Natural killer cell treated with Interleukin-12 subunit alpha and Interleukin-12 subunit beta and Interleukin-15 and Interleukin-18, amount 100 ng/mL, for 72 hours (primary cell): ENCODE measurements at regions not wholly inside any gene's neighbourhood (a gene's known extent, or its start where the extent isn't known, plus 50 kb on each side); places are given as distances from the start of the nearest gene placed in this dataset.
A peak's percentile ranks its signal among the peaks of the same experiment; 100 is the strongest.

Experiments
- ATAC-seq, 2 donors: fragments of 150-1000 bp; cut with Tn5 transposase in 1 of 2; sonication (Bioruptor Pico), chemical (Tn5 transposase) in 1 of 2; 2 replicates each; pipeline ENCODE4 v1.10.0; 2021
- DNase-seq: peaks from one replicate; pipeline ENCODE4 v3.0.0; 2022; ENCODE audit warnings: low spot score
- H3K27ac Mint-ChIP-seq, 2 donors: 1 replicate in 1 of 2; 2 replicates in 1 of 2; pipeline ENCODE4 v1.8.0; 2022; ENCODE audit warnings: mixed read lengths in 2 of 2, mild to moderate bottlenecking in 1 of 2, moderate library complexity in 1 of 2
- H3K27me3 Mint-ChIP-seq, 2 donors: 1 replicate in 1 of 2; 2 replicates in 1 of 2; pipeline ENCODE4 v1.8.0; 2022; ENCODE audit warnings: mixed read lengths in 2 of 2
- H3K36me3 Mint-ChIP-seq: one replicate; pipeline ENCODE4 v1.8.0; 2022; ENCODE audit warnings: mixed read lengths
- H3K4me1 Mint-ChIP-seq, 2 donors: 1 replicate in 1 of 2; 2 replicates in 1 of 2; pipeline ENCODE4 v1.8.0; 2022; ENCODE audit warnings: low read depth in 2 of 2, mixed read lengths in 2 of 2, mild to moderate bottlenecking in 1 of 2
- H3K4me3 Mint-ChIP-seq: one replicate; pipeline ENCODE4 v1.8.0; 2022; ENCODE audit warnings: mixed read lengths
- H3K9me3 Mint-ChIP-seq: 2 replicates; pipeline ENCODE4 v1.8.0; 2022; ENCODE audit warnings: mixed read lengths

DNA sequence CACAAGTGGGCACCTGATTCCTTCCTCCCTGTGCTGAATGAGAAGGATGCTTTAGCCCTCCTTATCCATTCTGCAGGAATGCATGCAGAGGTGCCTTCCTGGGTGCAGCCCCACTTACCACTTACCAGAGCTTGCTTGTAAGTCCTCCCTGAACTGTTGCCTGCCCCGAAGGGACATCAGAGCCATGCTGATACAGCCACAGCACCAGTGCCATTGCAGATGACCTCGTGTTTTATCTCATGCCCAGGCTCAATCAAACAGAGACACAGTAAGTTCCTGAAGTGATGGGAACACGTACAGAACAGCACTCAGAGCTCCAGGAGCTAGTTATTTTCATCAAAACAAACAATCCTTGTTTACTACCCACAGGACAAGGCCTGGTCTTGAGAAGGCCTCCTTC lies 81.9 kb downstream of the ATP1A1 start:
- ATAC-seq (no peak), DNase-seq (no peak)
- no peaks in the 10 kb centered on the region for H3K36me3 Mint-ChIP-seq
- H3K27ac Mint-ChIP-seq: no peak overlapping the region
- H3K4me3 Mint-ChIP-seq: no peak overlapping the region
- H3K9me3 Mint-ChIP-seq: no peaks in the 10 kb centered on the region
- H3K4me1 Mint-ChIP-seq: no peaks in the 10 kb centered on the region
- H3K27me3 Mint-ChIP-seq: no peaks in the 10 kb centered on the region

DNA sequence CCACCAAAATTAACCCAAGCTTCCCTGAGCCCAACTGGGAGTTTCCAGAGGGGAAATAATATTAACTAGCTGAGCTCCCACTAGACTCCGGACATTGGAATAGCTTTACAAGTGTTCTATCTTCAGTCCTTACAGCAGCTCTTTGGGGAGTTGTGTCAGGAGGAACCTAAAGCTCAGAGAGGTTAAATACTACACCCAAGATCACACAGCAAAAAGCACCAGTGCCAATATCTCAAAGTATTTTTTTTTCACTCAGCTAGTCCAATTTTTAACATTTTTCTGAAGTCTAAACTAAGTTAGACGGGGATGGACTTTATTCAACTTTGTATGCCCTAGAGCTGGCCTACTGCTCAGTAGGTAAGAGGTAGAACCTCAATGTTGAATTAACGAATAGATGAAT lies 82.5 kb downstream of the ATP1A1 start:
- H3K27ac Mint-ChIP-seq: no peak overlapping the region
- H3K36me3 Mint-ChIP-seq: no peaks in the 10 kb centered on the region
- ATAC-seq: no peak
- no peak for DNase-seq
- H3K27me3 Mint-ChIP-seq: no peaks in the 10 kb centered on the region
- H3K9me3 Mint-ChIP-seq: no peaks in the 10 kb centered on the region
- H3K4me3 Mint-ChIP-seq: no peak overlapping the region
- no peaks in the 10 kb centered on the region for H3K4me1 Mint-ChIP-seq

DNA sequence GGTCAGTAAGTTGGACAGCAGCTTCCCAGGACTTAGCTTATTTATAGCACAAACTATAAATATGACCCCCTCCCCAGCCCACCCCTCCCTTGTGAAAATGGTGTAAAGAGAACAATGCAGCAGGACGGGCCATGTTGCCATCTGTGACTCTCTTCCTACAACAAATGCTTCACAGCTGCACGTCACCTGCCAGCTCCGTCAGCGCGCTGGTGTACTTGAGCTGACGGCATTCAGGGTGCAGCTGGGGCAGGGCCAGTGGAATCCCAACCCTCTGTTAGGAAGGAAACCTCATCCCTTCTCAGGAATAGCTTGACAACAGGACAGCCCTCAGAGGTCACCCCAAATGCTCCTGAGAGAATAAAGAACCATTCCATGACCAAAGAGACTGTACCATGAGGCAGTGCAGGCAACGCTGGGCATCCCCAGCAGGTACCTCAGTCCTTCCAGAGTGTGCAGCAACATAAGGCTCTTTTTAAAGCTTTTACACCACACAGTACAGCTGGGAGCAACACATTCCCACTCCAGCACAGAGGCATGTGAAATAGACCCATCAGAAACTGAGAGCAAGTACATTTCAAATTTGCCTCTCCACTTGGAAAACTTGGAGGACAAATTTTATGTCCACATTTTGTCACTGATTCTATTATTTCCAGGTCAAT lies 85.0 kb downstream of the ATP1A1 start:
- no peaks in the 10 kb centered on the region for H3K4me1 Mint-ChIP-seq
- ATAC-seq (no peak), DNase-seq (no peak)
- no peaks in the 10 kb centered on the region for H3K36me3 Mint-ChIP-seq
- H3K4me3 Mint-ChIP-seq: no peak overlapping the region
- H3K27me3 Mint-ChIP-seq: peaks cover 0 to 2% of the 10 kb centered on the region in 2 donors
- H3K9me3 Mint-ChIP-seq: no peaks in the 10 kb centered on the region
- no peak overlapping the region for H3K27ac Mint-ChIP-seq

DNA sequence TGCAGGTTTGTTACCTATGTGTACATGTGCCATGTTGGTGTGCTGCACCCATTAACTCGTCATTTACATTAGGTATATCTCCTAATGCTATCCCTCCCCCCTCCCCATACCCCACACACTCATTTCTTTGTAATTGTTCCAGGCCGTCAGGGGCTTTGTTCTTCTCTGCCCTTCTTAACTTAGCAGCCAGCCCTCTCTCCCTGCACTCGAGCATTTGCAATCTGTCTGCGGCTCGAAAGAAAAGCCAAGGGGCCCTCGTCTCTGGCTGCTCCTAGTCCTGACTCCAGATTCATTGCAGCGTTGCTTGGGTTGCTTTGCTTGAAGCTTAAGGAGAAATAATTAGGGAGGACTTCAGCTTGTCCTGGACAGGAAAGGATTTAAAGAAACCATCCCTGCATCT lies 85.7 kb downstream of the ATP1A1 start:
- H3K9me3 Mint-ChIP-seq: no peaks in the 10 kb centered on the region
- no peak for DNase-seq
- H3K36me3 Mint-ChIP-seq: no peaks in the 10 kb centered on the region
- peaks cover 0 to 2% of the 10 kb centered on the region in 2 donors for H3K27me3 Mint-ChIP-seq
- ATAC-seq: no peak
- no peak overlapping the region for H3K27ac Mint-ChIP-seq
- no peak overlapping the region for H3K4me3 Mint-ChIP-seq
- H3K4me1 Mint-ChIP-seq: no peaks in the 10 kb centered on the region

DNA sequence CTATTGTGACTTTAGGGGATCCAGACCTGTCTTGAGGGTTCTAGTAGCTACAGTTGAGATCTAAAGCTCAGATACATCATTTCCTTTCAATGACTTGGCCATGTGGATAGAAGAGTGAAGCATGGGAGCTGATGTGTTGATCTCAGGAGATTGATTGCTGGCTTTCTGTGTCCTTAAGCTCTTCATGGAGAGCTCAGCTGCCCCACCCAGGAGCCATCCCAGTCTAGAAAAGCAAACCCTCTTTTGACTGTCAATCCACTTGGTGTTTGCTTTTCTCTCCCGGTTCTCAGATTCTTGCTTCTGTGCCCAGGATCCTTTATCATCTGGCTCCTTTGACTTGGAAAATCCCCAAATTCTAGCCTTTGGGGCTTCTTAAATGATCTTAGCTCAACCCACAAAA lies 87.2 kb downstream of the ATP1A1 start:
- H3K27ac Mint-ChIP-seq: no peak overlapping the region
- H3K27me3 Mint-ChIP-seq: peaks cover 0 to 4% of the 10 kb centered on the region in 2 donors
- H3K4me1 Mint-ChIP-seq: no peaks in the 10 kb centered on the region
- no peak overlapping the region for H3K4me3 Mint-ChIP-seq
- DNase-seq (no peak), ATAC-seq (no peak)
- no peaks in the 10 kb centered on the region for H3K36me3 Mint-ChIP-seq
- H3K9me3 Mint-ChIP-seq: no peaks in the 10 kb centered on the region

DNA sequence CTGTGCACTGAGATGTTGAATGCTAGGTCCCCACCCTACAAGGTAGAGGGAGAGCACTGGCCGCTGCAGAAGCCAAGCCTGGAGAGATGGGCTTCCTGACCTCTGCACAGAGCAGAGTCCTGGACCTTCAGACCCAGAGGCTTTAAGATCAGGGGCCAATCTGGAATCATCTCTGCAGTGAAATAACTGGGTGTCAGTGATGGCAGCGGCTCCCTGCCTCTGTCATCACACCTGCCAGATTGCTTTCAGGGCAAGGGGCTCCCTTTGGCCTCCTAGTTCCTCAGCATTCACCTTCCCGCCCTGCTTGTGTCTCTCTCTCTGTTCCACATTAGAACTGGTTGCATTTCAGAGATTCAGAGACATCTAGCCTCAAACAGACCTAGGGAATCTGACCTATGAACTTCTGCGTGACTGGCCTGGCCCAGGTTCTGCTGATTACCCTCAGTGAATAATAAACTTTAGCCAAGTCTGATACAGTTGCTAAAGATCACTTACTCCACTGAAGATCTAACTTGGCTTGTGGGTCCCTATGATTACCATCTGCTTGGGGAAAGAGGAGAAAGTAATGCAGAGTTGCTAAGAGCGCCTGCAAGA lies 87.8 kb downstream of the ATP1A1 start:
- Mint-ChIP-seq H3K4me3 (no peak overlapping the region), H3K36me3 (no peaks in the 10 kb centered on the region), H3K4me1 (no peaks in the 10 kb centered on the region), H3K27ac (no peak overlapping the region), H3K27me3 (peaks cover 4 to 6% of the 10 kb centered on the region in 2 donors), H3K9me3 (no peaks in the 10 kb centered on the region)
- ATAC-seq: no peak
- DNase-seq: no peak

DNA sequence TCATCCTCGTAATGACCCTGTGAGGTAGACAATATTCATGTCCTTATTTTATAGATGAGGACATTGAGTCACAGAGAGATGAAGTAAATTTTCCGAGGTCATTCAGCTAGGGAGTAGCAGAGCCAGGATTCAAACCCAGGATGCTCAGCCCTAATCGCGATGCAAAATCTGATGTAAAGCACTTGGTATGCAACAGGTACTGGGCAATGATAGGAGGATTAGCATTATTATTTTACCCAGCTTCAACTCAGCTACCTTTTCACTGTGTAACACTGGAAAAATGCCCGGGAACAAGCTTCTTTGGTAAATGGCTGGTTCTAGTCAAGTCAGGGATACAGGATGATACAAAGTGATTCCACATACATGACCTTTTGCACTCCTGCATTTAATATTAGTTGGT lies 88.7 kb downstream of the ATP1A1 start:
- no peaks in the 10 kb centered on the region for H3K36me3 Mint-ChIP-seq
- no peak for ATAC-seq
- no peaks in the 10 kb centered on the region for H3K4me1 Mint-ChIP-seq
- no peak for DNase-seq
- peaks cover 6 to 11% of the 10 kb centered on the region in 2 donors for H3K27me3 Mint-ChIP-seq
- H3K9me3 Mint-ChIP-seq: no peaks in the 10 kb centered on the region
- H3K27ac Mint-ChIP-seq: no peak overlapping the region
- no peak overlapping the region for H3K4me3 Mint-ChIP-seq

DNA sequence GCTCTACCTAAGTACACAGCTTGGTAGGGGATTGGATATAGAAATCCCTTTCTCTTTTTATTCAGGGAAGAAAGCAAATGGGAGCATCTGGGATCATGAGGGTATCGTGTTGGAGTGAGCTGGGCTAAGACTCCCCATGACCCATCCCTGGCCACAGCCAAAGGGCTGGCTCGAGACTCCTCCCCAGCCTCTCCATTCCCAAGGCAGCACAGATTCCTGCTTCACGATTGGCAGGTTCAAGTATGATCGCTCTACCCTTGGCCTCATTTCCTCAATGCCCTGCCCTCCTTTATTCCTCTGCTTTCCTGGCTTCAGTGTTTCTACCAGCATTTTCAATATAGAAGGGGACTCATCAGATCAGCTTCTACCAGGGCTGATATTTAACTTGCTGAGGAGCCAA lies 89.7 kb downstream of the ATP1A1 start:
- H3K27me3 Mint-ChIP-seq: peaks cover 8 to 15% of the 10 kb centered on the region in 2 donors
- no peaks in the 10 kb centered on the region for H3K4me1 Mint-ChIP-seq
- H3K36me3 Mint-ChIP-seq: no peaks in the 10 kb centered on the region
- H3K9me3 Mint-ChIP-seq: no peaks in the 10 kb centered on the region
- H3K27ac Mint-ChIP-seq: no peak overlapping the region
- no peak overlapping the region for H3K4me3 Mint-ChIP-seq
- DNase-seq (no peak), ATAC-seq (peak in 1 of 2 donors; percentile 36)

DNA sequence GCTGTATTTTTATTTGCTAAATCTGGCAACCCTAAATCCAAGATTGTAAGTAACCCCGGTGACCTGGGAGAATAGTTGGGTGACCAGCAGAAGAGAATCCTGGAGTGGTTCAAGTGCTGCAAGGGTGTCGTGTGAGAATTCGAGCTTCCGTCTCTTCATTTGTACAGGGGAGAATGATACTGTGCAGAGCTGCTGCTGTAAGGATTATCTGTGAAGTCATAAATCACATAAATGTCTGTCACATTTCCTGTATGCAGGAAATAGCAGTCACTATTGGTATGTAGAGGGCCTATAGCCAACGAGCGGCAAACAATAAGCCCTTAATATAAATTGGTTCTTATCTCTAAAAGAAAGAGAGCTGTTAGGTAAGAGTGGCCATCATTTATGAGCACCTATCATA lies 90.7 kb downstream of the ATP1A1 start:
- Mint-ChIP-seq H3K27ac (no peak overlapping the region), H3K4me3 (no peak overlapping the region)

More for the DNA sequence above, 90.7 kb downstream of the ATP1A1 start:
- Mint-ChIP-seq H3K36me3 (no peaks in the 10 kb centered on the region), H3K4me1 (no peaks in the 10 kb centered on the region), H3K9me3 (no peaks in the 10 kb centered on the region), H3K27me3 (peaks cover 8 to 15% of the 10 kb centered on the region in 2 donors)
- DNase-seq (no peak), ATAC-seq (no peak)
